ENCODE measurements at regions not wholly inside any gene's neighbourhood (a gene's known extent, or its start where the extent isn't known, plus 50 kb on each side); places are given as distances from the start of the nearest gene placed in this dataset.
"Not testable (repeated sequence)": the region's sequence is repeated elsewhere in the genome, so short reads cannot be mapped to it uniquely, and the experiment has no call there.

DNA sequence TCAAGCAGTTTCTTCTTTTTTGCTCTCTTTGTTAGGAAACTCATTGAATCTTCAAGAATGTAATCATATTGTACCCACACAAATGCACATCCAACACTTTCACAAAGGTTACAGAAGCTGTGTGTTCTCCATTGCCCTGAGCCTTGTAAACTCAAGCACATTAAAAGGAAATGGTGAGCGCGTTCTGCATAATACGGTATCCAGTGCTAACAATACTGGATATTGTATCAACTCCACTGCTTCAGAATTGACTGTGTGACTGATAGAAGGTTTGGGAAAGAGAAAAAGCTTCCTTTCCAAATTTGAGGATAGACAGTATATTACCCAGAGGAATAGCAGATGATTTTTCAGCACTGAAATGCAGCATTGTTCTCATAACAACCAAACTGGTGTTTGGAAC lies 268.9 kb upstream of the RBMS3 start:
- TF ChIP-seq, protein P1, sequence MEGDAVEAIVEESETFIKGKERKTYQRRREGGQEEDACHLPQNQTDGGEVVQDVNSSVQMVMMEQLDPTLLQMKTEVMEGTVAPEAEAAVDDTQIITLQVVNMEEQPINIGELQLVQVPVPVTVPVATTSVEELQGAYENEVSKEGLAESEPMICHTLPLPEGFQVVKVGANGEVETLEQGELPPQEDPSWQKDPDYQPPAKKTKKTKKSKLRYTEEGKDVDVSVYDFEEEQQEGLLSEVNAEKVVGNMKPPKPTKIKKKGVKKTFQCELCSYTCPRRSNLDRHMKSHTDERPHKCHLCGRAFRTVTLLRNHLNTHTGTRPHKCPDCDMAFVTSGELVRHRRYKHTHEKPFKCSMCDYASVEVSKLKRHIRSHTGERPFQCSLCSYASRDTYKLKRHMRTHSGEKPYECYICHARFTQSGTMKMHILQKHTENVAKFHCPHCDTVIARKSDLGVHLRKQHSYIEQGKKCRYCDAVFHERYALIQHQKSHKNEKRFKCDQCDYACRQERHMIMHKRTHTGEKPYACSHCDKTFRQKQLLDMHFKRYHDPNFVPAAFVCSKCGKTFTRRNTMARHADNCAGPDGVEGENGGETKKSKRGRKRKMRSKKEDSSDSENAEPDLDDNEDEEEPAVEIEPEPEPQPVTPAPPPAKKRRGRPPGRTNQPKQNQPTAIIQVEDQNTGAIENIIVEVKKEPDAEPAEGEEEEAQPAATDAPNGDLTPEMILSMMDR (conservative IDR thresholded peaks at IDR 0.05; ENCODE audit: low read depth, low read length) = no peak
- H3K27me3 ChIP-seq (ENCODE audit: insufficient read depth, low read depth) = no peaks in the 10 kb centered on the region
- no peak overlapping the region for H3K4me3 ChIP-seq (IDR thresholded peaks at IDR 0.05; ENCODE audit: insufficient read depth, low read depth, low read length)
- no peak overlapping the region for H3K27ac ChIP-seq
- no peak overlapping the region for H3K4me2 ChIP-seq
- no peak overlapping the region for H3K9ac ChIP-seq
- H2AFZ ChIP-seq (ENCODE audit: low read depth) = no peak overlapping the region
- no peaks in the 10 kb centered on the region for H4K20me1 ChIP-seq (ENCODE audit: insufficient read depth)
- no peaks in the 10 kb centered on the region for H3K79me2 ChIP-seq (ENCODE audit: insufficient read depth, low read depth)
- no peaks in the 10 kb centered on the region for H3K36me3 ChIP-seq (ENCODE audit: insufficient read depth)
- no peaks in the 10 kb centered on the region for H3K4me1 ChIP-seq (ENCODE audit: low read depth, poor library complexity, severe bottlenecking)

DNA sequence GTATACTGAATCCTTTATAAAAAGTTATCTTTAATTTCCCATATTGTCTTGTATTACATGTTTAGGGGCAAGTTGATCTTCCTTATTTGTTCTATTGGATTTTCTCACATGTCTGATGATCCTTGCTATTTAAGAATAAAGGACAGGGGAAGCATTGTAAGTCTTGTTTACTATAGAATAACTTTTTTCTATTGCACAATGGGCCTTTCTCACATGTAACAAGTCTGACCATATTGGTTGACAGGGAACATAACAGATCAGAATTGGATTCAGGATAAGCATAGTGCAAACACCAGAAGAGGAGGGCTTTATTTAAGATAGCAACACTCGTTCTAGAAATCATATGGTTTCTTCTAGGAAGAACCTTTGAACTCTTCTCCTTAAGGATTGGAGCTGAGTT lies 257.9 kb upstream of the RBMS3 start:
- H3K9ac ChIP-seq = no peak overlapping the region
- H3K27ac ChIP-seq = no peak overlapping the region
- H3K36me3 ChIP-seq (ENCODE audit: insufficient read depth) = no peaks in the 10 kb centered on the region
- TF ChIP-seq, protein P1 (conservative IDR thresholded peaks at IDR 0.05; ENCODE audit: low read depth, low read length) = no peak
- H2AFZ ChIP-seq (ENCODE audit: low read depth) = no peak overlapping the region
- no peaks in the 10 kb centered on the region for H3K79me2 ChIP-seq (ENCODE audit: insufficient read depth, low read depth)
- H3K4me2 ChIP-seq = no peak overlapping the region
- H3K4me3 ChIP-seq (IDR thresholded peaks at IDR 0.05; ENCODE audit: insufficient read depth, low read depth, low read length) = no peak overlapping the region
- H4K20me1 ChIP-seq (ENCODE audit: insufficient read depth) = no peaks in the 10 kb centered on the region
- no peaks in the 10 kb centered on the region for H3K4me1 ChIP-seq (ENCODE audit: low read depth, poor library complexity, severe bottlenecking)
- no peaks in the 10 kb centered on the region for H3K27me3 ChIP-seq (ENCODE audit: insufficient read depth, low read depth)

DNA sequence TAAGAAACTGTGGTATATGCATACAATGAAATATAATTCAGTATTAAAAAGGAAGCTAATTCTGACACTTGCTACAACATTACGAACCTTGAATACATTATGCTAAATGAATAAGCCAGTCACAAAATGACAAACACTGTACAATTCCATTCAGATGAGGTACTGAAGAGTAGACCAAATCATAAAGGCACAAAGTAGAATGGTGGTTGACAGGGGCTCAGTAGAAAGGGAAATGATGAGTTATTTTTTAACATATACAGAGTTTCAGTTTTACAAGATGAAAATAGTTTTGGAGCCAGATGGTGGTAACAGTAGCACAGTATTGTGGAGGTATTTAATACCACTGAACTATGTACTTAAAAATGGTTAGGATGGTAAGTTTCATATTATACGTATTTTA lies 254.6 kb upstream of the RBMS3 start:
- TF ChIP-seq, protein P1 (conservative IDR thresholded peaks at IDR 0.05; ENCODE audit: low read depth, low read length) = no peak
- Histone ChIP-seq H3K36me3 (ENCODE audit: insufficient read depth) (no peaks in the 10 kb centered on the region), H4K20me1 (ENCODE audit: insufficient read depth) (no peaks in the 10 kb centered on the region), H3K9ac (no peak overlapping the region), H2AFZ (ENCODE audit: low read depth) (no peak overlapping the region), H3K4me3 (IDR thresholded peaks at IDR 0.05; ENCODE audit: insufficient read depth, low read depth, low read length) (no peak overlapping the region), H3K27ac (no peak overlapping the region), H3K79me2 (ENCODE audit: insufficient read depth, low read depth) (no peaks in the 10 kb centered on the region), H3K4me2 (no peak overlapping the region), H3K27me3 (ENCODE audit: insufficient read depth, low read depth) (no peaks in the 10 kb centered on the region), H3K4me1 (ENCODE audit: low read depth, poor library complexity, severe bottlenecking) (no peaks in the 10 kb centered on the region)

DNA sequence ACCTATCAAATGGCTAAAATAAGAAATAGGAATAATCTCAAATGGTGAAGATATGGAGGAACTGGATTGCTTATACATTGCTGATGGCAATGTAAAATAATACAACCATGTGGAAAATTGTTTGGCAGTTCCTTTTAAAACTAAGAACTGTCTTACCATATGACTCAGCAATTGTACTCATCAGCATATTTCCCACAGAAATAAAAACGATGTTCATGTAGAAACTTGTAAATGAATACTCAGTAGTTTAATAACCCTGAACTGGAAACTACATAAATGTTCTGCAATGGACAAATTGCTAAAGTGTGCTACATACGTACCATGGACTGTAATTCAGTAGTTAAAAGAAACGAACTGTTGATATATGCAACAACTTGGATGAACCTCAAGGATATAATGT lies 253.9 kb upstream of the RBMS3 start:
- Histone ChIP-seq H4K20me1 (ENCODE audit: insufficient read depth) (no peaks in the 10 kb centered on the region), H2AFZ (ENCODE audit: low read depth) (no peak overlapping the region), H3K79me2 (ENCODE audit: insufficient read depth, low read depth) (no peaks in the 10 kb centered on the region), H3K9ac (no peak overlapping the region), H3K4me3 (IDR thresholded peaks at IDR 0.05; ENCODE audit: insufficient read depth, low read depth, low read length) (no peak overlapping the region), H3K27ac (no peak overlapping the region), H3K4me1 (ENCODE audit: low read depth, poor library complexity, severe bottlenecking) (no peaks in the 10 kb centered on the region), H3K36me3 (ENCODE audit: insufficient read depth) (no peaks in the 10 kb centered on the region), H3K27me3 (ENCODE audit: insufficient read depth, low read depth) (no peaks in the 10 kb centered on the region), H3K4me2 (no peak overlapping the region)
- TF ChIP-seq, protein P1 (conservative IDR thresholded peaks at IDR 0.05; ENCODE audit: low read depth, low read length) = no peak

DNA sequence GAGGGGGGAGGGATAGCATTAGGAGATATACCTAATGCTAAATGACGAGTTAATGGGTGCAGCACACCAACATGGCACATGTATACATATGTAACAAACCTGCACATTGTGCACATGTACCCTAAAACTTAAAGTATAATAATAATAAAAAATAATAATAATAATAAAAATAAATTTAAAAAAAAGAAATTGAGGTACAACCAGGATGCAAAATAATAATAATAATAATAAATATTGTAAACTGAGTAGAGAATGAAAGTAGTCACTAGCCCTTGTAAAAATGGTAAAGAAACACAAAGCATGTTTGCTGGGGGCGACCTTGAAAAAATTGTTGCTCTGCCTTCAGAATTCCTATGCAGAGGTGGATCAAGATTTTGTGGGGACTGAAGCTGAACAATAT lies 249.7 kb upstream of the RBMS3 start:
- not testable (repeated sequence) for H3K27me3 ChIP-seq (ENCODE audit: insufficient read depth, low read depth); H3K36me3 ChIP-seq (ENCODE audit: insufficient read depth); H2AFZ ChIP-seq (ENCODE audit: low read depth); H4K20me1 ChIP-seq (ENCODE audit: insufficient read depth); H3K4me2 ChIP-seq; H3K27ac ChIP-seq; H3K79me2 ChIP-seq (ENCODE audit: insufficient read depth, low read depth); H3K9ac ChIP-seq; H3K4me3 ChIP-seq (IDR thresholded peaks at IDR 0.05; ENCODE audit: insufficient read depth, low read depth, low read length); H3K4me1 ChIP-seq (ENCODE audit: low read depth, poor library complexity, severe bottlenecking)
